ENCODE measurements at regions not wholly inside any gene's neighbourhood (a gene's known extent, or its start where the extent isn't known, plus 50 kb on each side); places are given as distances from the start of the nearest gene placed in this dataset.

- no peak for TF ChIP-seq CTCFL (IDR thresholded peaks at IDR 0.05; ENCODE audit: borderline replicate concordance, insufficient read depth, low read depth, low read length, poor library complexity, severe bottlenecking)
- TF ChIP-seq COPS2 (conservative IDR thresholded peaks at IDR 0.05), result no peak
Observed at GRCh38 chr5:32887390-32887789, 176.3 kb downstream of the NPR3 start (continued).

GRCh38 chr5:32889078-32889477 lies 178.0 kb downstream of the NPR3 start:
- BruUV-seq (replicated peaks), result no TSS peak
- no peaks in the 10 kb centered on the region; the same call in 1 of the 2 replicates for H3K9me3 ChIP-seq (replicated peaks; ENCODE audit: control insufficient read depth, insufficient read depth, low read depth, low read length)
- DNase-seq (ENCODE audit: extremely low read depth in 1 of 4, low spot score in 3 of 4) (no peak), FAIRE-seq (no peak), ATAC-seq (no peak)
- no peak for TF ChIP-seq ZBTB49 (CRISPR knock-in tag; IDR thresholded peaks at IDR 0.05; ENCODE audit: borderline replicate concordance)
- ChIA-PET POLR2A (no interaction called here), CTCF (ENCODE audit: low intra/inter-chr PET ratio) (no interaction called here)
- no peaks in the 10 kb centered on the region for H3K79me2 ChIP-seq (ENCODE audit: control insufficient read depth, insufficient read depth, low read length)
- intact Hi-C loops (cut with micrococcal nuclease) (no loop called here), in situ Hi-C loops (cut with MboI) (no loop called here)
- H3K27ac ChIP-seq (ENCODE audit: extremely low read depth, low read depth, low read length), result no peak overlapping the region
- H3K27me3 ChIP-seq (ENCODE audit: control insufficient read depth in 2 of 2, insufficient read depth in 2 of 2, low read length in 2 of 2), result no peaks in the 10 kb centered on the region
- H3K9ac ChIP-seq (ENCODE audit: insufficient read depth in 1 of 2, low read depth in 2 of 2, low read length in 2 of 2), result no peak overlapping the region
- 5% methylated on average over 1 of the region's 1 CpG for WGBS (ENCODE audit: insufficient coverage, low coverage, missing lambda C conversion rate)
- H3K4me1 ChIP-seq (replicated peaks in 1 of 2; ENCODE audit: control insufficient read depth in 2 of 2, insufficient read depth in 2 of 2, low read length in 2 of 2), result no peaks in the 10 kb centered on the region
- no peaks in the 10 kb centered on the region for H3K36me3 ChIP-seq (ENCODE audit: control insufficient read depth, insufficient read depth, low read length)
- no peaks in the 10 kb centered on the region for H3K9me1 ChIP-seq (ENCODE audit: control insufficient read depth, insufficient read depth, low read length)
- H3K4me3 ChIP-seq, result no peak overlapping the region
- H3K4me2 ChIP-seq (ENCODE audit: insufficient read depth, low read length), result no peak overlapping the region
- no peak overlapping the region for H2AFZ ChIP-seq (ENCODE audit: low read depth, low read length)
- H4K20me1 ChIP-seq (replicated peaks; ENCODE audit: control insufficient read depth, insufficient read depth, low read length), result no peaks in the 10 kb centered on the region
